NCI-H748 treated with DMSO at 0.1 percent for 48 hours (cell line): ENCODE measurements at regions not wholly inside any gene's neighbourhood (a gene's known extent, or its start where the extent isn't known, plus 50 kb on each side); places are given as distances from the start of the nearest gene placed in this dataset.
"Not testable (repeated sequence)": the region's sequence is repeated elsewhere in the genome, so short reads cannot be mapped to it uniquely, and the experiment has no call there.

ENCODE experiments used
- DNase-seq: peaks from one replicate; lab custom pipeline; 2025; lab: John Stamatoyannopoulos, UW

DNA sequence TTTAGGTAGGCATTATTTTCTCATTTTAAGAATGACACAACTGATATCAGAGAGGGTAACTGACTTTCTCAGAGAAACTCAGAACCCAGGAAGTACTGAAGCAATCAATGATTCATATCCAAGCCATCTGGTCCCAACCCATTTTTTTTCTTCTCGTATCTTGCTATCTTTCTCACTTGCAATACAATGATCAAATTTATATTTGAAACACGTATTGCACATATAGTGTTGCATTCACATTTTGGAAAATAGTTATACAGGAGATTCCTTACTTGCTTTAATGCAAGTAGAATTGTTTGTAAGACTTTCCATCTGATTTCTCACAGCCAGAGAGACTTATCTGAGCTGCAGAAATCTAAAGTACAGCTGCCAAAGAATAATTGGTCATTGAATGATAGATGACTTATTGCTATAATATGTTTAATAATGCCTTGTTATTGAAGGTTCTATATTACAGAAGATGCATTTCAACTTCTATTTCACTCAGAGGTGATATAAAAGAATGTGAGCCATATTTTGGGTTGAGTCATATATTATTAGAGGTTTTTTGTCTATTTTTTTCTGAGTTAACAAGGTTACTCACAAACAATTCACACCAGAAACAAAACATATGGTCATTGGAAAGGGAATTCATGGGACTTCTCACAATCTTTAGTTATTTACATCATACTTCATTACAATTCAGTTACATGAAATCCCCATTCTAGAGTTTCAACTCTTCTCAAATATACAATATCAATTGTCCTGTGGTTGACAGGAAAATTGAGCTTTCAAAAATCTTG lies 337.5 kb upstream of the CITED2 start:
- DNase-seq = no peak

DNA sequence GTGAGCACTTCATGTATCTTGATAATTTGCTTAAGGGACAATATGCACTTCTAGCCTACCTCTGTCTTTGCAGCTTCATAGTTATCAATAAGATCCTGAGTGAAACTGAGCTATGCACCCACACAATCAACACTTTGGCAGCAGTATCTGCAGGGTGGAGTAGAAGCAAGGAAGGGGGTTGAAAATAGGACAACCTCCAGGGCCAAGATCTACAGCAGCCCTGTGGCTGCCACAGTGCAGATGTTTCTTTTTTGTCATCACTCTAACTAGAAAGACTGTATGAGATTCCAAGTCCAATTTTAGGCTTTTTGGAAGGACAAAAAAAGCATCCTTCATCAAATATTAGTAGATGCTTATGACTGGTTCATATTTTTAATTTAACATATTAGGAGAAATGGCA lies 336.1 kb upstream of the CITED2 start:
- DNase-seq = no peak

DNA sequence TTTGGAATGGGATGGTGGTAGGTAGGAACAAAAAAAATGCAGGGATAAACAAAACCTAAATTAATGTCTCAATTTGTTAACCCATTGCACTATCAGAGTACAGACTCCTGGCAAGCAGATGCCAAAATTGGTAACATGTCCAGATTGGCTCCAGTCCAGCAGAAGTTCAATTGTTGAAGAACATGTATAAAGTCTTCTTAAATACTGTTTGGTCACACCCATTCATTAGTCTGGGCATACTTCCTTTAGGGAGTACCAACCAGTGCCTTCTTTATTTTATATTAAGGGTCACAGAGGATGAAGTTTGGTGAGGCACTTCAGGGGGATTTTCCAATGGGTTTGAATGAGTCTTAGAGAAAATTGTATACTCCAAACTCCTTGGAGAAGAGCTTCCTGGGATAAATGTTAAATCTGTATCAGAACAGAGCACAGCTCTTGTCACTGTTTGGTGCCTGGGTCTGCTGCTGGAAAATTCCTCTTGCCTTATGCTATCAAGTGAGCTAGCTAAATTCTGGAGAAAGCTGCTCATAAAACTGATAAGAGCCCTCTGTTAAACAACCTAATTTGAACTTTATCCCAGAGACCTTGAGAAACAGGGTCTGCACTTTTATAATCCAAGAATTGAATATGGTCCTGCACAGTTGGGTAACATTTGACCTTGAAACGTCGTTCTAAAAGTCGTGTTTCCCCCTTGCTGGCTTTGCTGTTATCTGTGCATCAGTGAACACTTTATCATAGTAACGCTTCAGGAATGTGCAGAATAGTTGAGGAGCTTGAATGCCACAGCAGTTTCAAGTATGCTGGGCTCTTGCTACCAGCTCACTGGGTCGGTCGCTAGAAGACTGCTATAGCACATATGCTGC lies 334.1 kb upstream of the CITED2 start:
- DNase-seq = no peak

DNA sequence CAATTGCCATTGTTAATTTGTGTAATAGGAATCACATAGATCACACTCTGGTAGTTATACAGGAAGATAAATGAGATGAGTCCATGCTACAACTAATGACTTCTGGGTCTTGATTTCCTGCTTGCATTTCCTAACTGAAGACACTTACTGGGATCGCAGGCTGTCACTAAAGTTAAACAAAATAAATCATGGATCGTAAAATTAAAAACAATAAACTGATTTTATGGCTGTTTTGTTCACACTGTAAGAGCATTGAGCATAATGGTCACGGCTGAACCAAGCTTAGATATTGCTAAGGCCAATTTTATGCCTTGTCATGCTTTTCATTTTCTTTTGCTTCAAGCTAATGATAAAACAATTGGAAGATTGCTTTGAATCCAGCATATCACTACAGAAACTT lies 332.5 kb upstream of the CITED2 start:
- DNase-seq = no peak

DNA sequence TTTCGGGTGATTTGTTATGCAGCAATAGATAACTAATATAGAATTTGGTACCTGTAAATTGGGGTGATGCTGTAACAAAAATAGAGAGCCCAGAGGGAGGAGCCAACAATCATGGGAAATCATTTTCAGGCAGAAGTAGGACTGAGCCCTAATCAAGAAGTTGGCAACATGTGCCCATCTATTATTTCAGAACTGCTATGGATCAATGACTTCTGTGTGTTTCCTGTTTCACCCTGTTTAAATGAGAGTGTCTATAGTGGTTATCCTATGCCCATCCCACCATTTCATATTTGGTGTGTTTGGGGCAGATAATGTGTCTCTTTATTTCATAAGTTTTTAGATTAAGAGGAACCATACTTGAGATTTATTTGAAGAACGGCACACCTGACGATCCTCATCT lies 330.8 kb upstream of the CITED2 start:
- no peak for DNase-seq

DNA sequence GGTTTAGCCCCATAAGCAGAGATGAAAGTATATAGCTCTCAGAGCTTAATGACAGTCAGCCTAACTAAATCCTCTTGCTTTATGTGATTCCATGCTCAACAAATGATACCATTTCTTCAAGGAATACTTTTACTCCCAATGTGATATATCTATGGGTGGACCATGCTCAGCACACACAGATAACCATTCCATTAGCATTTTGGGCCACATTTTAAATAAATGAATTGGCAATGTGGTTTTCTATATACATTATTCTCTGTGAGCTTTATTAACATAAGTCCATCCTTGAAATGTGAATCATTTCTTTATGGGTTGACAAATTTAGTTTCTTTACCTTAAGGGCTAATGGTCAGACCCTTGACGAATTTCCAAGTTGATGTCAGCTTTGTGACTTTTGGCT lies 329.3 kb upstream of the CITED2 start:
- DNase-seq = no peak

DNA sequence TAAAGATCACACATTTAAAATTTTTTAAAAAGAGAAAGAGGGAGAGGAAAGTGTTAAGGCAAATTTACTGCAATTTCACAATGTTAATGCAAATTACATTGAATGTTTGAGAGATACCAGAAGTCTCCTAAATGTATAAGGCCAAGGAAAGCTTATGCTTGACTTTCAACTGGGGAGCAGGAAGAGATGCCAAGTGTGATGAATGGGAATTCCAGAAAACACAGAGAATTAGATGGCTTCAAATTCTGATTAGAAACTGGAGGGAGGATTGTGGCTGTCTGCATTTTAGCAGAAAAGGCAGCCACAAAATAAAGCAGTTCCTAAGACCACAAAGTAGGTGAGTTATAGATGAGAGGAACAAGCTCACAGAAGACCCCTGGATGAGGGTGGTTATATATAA lies 328.3 kb upstream of the CITED2 start:
- DNase-seq = no peak

DNA sequence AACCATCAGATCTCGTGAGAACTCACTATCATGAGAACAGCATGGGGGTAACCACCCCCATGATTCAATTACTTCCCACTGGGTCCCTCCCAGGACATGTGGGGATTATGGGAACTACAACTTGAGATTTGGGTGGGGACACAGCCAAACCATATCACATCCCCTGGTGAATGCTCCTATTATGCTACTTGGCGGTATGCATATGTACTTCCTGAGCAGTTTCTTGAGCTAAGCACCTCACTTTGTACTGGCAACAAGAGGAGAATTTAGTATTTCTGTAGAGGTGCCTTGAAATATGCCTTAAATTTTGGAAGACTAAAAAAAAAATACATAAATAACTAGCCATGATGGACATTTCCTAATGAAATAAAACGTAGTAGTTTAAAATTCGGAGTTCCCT lies 327.2 kb upstream of the CITED2 start:
- DNase-seq = no peak

DNA sequence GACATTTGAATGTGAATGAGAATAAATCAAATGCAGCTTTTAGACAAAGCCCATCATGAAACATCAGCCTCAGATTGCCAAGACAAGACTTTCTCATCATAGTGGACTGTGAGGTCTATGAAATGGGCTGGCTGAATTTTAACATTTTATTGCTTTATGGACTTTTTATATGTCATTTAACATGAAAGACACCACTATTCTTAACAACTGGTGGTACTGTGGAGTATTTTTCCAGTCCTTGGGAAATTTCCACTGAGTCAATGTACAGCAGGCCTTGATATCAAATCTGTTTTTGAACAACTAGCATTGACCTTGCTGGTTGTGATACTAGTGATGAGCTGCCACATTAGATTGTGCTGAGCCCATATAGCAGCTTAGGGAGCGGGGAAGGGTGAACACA lies 326.6 kb upstream of the CITED2 start:
- DNase-seq = no peak

DNA sequence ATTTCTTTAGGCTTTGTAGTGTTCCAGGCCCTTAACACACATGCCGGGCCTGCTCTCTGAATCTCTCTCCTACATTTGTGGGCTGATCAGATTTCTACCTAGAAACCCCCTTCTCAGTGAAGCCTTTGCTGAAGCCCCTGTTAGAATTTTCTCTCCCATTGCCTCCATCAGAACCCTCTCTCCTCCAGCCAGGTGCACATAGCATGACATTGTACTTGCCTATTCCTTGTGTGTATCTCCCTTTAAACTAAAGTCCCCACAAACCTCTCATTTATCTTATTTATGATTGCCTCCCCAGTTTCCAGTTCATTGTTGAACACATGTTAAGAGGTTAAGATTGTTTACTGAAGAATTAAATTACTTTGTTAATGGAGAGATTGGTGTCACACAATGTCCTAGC lies 325.5 kb upstream of the CITED2 start:
- DNase-seq = no peak

DNA sequence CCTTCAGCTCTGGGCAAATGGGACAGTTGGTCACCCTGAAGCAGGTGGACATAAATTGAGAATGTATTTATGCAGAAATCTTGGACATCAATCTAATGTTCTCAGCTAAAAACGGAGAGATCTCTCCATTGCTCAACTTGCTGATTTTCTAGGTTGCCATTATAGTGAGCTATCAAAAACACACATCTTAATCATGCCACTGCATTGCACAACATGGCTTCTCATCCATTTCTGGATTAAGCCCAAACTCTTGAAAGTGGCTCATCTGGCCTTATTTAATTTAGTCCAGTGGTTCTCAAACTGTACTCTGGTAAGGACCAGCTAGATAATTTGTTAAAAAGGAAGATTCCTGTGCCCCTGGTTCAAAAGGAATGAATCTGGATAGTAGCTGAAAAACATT lies 324.9 kb upstream of the CITED2 start:
- no peak for DNase-seq

DNA sequence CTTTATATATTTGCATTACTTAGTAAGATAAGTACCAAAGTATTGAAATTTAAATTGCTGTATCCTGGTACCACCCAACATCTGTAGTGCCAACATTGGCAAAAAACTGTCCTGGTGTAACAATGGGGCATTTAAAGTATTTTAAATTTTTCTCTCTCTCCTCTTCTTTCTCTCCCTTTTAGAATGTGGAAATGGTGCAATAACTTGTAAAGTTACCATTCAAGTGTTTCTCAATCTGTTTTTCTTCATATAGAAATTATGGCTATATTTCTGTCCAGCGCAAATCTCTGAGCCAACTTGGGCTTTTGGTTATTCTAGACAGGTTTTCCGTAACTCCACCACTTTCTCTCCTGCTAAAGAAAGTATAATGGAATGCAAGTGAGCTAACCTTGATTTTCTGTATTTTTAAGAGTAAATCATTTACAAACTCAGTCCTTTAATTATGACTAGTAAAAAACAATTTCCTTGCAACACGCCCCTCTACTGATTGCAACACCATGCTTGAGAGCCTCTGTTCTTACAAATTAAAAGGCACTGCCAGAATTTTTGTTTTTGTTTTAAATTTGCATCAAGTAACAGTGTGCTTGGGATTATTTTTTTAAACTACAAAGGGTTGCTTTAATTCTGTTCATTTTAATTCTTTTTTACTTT lies 324.2 kb upstream of the CITED2 start:
- no peak for DNase-seq

DNA sequence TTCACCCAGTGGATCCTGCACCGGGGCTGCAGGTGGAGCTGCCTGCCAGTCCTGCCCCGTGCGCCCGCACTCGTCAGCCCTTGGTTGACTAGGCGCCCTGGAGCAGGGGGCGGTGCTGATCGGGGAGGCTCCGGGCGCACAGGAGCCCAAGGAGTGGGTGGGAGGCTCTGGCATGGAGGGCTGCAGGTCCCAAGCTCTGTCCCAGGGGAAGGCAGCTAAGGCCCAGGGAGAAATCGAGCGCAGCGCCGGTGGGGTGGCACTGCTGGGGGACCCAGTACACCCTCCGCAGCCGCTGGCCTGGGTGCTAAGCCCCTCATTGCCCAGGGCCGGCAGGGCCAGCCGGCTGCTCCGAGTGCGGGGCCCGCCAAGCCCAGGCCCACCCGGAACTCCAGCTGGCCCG lies 323.4 kb upstream of the CITED2 start:
- DNase-seq = not testable (repeated sequence)

DNA sequence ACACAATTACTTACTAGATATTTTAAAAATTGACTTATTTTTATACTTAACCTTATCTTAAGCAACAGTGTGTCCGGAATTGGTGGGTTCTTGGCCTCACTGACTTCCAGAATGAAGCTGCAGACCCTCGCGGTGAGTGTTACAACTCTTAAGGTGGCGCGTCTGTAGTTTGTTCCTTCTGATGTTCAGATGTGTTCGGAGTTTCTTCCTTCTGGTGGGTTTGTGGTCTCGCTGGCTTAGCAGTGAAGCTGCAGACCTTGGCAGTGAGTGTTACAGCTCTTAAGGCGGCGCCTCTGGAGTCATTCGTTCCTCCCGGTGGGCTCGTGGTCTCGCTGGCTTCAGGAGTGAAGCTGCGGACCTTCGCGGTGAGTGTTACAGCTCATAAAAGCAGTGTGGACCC lies 322.5 kb upstream of the CITED2 start:
- DNase-seq = not testable (repeated sequence)

DNA sequence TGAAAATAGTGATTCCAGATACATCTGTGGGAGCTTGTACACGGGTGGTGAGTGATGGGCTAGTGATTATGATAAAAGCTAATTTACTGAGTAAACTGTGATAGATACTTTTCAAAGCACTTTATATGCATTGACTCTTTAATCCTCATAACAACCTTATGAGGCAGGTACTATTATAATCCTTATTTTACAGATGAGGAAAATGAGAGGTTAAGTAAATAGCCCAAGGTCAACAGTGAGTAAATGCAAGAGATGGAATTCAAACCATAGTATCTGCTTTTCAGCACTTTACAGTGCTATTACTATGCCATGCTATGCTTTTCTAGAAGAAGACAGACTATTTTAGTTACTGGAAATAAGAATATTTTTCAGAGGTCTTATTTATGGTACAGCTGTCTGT lies 320.9 kb upstream of the CITED2 start:
- DNase-seq = peak; percentile 77

DNA sequence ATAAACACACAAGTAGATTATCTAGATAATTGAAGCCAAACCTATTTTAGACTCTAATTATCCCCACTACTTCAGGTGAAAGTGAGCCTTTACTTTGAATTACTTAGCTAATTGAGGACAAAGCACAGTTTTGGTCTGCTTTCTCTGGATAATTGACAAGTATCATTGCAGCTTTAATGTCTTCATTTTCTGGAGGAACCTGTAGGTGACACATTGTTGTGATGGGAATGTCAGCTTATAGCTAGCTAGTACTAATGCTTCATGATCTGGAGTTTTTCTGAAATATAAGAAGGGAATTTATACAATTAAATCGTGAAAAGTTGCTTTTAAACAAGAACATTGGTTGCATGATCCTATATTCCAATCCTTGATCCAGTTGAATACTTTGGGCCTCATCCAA lies 319.3 kb upstream of the CITED2 start:
- no peak for DNase-seq

DNA sequence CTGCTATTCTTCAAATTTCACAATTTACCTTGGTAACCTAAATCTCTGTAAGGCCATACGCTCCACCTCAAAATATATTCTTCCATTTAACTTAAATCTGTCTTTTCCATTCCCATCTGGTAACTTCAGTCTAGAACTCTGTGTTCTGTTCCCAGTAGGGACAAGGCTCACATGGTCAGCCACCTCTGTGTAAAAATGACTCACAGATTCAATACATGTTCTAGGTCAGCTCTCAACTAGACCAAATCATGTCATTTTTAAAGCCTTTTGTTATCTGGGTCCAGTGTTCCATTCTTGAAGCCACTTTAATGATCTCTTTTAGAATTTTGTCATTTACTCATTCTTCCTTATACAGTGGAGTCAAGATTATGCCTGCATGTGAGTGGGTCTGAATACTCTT lies 315.6 kb upstream of the CITED2 start:
- no peak for DNase-seq

DNA sequence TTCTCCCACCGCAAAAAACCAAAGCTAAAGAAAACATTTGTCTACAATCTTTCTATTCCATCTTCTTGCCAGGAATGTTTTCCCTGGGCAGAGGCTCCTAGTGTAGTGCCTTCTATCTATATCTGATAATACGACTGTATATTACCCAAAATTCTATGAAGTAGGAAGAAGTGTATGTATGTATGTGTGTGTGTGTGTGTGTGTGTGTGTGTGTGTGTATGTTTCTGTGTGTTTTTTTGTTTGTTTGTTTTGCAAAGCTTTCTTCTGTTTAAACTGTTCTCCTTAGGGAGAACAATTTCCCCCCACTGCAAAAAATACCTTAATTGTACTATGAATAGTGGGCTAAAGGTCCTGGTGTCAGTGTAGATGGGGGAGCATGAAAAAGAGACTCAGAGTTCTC lies 312.6 kb upstream of the CITED2 start:
- DNase-seq = no peak

DNA sequence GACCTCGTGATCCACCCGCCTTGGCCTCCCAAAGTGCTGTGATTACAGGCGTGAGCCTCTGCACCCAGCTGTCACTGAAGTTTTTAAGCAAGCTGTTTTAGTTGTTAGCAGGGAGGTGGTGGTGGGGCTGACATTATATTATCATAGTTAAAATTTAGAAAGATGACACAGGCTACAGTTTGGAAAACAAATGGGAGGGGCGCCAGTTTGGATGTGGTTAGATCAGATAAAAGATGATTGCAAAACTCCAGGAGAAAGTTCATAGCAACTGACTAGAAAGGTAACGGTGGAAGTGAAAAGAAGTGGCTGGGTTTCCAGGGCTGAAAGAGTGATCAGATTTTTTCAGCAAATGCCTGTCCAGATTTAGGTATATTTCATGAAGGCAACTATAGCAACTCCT lies 311.9 kb upstream of the CITED2 start:
- DNase-seq = no peak

DNA sequence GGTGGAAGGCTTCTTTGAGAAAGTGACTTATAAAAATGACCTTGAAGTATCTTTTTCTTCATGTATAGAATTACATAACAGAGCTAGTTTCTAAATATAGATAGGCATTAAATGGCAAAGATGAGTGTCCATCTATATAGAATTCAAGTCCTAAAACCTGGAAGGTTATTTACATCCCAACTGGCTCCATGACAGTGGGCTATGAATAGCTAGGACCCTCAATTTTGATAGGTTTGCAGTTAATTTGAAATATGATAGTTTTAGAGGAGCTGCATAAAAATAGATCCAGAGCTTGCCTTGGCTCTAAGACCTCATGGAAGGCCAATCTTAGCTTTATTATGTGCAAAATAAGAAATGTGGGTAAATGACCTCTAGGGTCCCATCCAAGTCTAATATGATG lies 310.6 kb upstream of the CITED2 start:
- DNase-seq = no peak

DNA sequence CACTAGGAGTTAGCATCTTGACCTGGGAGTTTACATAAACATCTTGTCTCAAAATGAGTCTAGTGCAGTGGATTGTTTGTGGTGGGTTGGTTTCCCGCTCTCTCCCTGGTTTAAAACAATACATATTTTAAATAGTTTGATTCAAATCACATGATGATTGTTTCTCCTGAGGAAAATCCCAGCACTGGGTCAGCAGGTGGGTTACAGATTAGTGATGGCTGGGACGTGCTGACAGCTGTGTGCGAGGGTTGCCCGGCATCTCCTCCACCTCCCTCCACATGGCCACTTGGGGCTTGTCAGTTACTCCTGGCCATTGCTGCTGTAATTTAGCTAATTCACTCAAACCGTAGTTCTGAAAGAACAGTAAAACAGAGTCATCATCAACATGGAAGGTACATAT lies 306.4 kb upstream of the CITED2 start:
- peak; percentile 16 for DNase-seq

DNA sequence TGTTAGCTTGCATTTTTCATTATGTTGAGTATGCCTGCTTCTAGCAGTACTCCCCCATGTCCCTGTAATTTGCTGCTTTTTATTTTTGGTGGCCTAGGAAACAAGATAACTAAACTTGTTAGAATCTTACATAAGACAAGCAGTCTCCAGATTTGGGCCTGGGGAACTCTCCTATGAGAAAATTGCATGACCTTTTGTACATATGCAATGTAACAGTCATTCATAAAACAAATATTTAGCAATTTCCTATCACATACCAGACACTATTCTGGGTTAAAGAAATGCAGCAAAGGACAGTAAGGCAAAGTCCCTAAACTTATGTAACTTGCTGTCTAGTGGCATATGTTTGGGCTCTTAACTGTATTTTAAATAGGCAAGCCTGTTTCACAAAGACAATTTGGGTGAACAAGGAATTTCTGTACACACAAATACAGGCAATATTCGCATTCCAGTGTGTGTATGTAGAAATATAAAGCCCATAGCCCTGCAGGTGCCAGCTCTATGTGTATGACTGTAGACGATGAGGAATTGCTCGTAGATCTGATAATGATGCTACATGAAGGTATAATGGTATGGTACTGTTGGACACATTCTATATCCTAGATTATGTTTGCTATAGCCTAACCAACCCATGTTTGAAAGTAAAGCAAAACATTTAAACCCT lies 305.2 kb upstream of the CITED2 start:
- DNase-seq = no peak

DNA sequence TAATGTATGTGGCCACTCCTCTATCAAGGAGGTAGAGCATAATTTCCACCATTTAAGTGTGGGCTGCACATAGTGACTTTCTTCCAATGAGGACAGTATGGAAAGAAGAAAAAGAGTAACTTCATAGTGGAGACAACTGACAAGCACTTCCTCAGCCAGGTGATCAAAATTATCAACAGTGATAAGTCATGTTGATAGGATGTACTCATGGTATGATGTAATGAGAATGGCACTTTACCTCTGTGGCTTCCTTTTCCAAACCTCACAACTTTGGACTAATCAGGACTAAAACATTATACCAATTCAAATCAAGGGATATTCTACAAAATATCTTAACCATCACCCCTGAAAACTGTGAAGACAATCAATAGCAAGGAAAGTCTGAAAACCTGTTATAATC lies 302.3 kb upstream of the CITED2 start:
- DNase-seq = no peak
